ENCODE measurements at regions not wholly inside any gene's neighbourhood (a gene's known extent, or its start where the extent isn't known, plus 50 kb on each side); places are given as distances from the start of the nearest gene placed in this dataset.

- no peaks in the 10 kb centered on the region for H3K4me1 ChIP-seq (ENCODE audit: insufficient read depth, low read length)
- H3K27me3 ChIP-seq (ENCODE audit: control insufficient read depth in 1 of 2, insufficient read depth in 2 of 2, low read length in 2 of 2), result no peaks in the 10 kb centered on the region
- H3K4me3 ChIP-seq (ENCODE audit: low read depth in 1 of 2, low read length in 2 of 2), result no peak overlapping the region
- no peaks in the 10 kb centered on the region for H3K9me3 ChIP-seq (ENCODE audit: low read length)
- no peak overlapping the region for H3K9ac ChIP-seq (ENCODE audit: low read length)
- no peaks in the 10 kb centered on the region for H3K36me3 ChIP-seq (ENCODE audit: insufficient read depth, low read length)
- no peak overlapping the region for H3K27ac ChIP-seq (ENCODE audit: low read depth, low read length)
Observed at GRCh38 chr6:54491431-54491830, 183.2 kb downstream of the TINAG start.

GRCh38 chr6:54493138-54493537 is 184.9 kb downstream of the TINAG start:
- no peaks in the 10 kb centered on the region for H3K9me3 ChIP-seq (ENCODE audit: low read length)
- no peaks in the 10 kb centered on the region for H3K36me3 ChIP-seq (ENCODE audit: insufficient read depth, low read length)
- H3K27me3 ChIP-seq (ENCODE audit: control insufficient read depth in 1 of 2, insufficient read depth in 2 of 2, low read length in 2 of 2), result no peaks in the 10 kb centered on the region
- H3K4me3 ChIP-seq (ENCODE audit: low read depth in 1 of 2, low read length in 2 of 2), result no peak overlapping the region
- no peak overlapping the region for H3K9ac ChIP-seq (ENCODE audit: low read length)
- no peaks in the 10 kb centered on the region for H3K4me1 ChIP-seq (ENCODE audit: insufficient read depth, low read length)
- no peak overlapping the region for H3K27ac ChIP-seq (ENCODE audit: low read depth, low read length)

GRCh38 chr6:54503144-54503543 is 194.9 kb downstream of the TINAG start:
- H3K9me3 ChIP-seq (ENCODE audit: low read length), result no peaks in the 10 kb centered on the region
- H3K4me1 ChIP-seq (ENCODE audit: insufficient read depth, low read length), result no peaks in the 10 kb centered on the region
- no peaks in the 10 kb centered on the region for H3K36me3 ChIP-seq (ENCODE audit: insufficient read depth, low read length)
- H3K27me3 ChIP-seq (ENCODE audit: control insufficient read depth in 1 of 2, insufficient read depth in 2 of 2, low read length in 2 of 2), result no peaks in the 10 kb centered on the region
- H3K27ac ChIP-seq (ENCODE audit: low read depth, low read length), result no peak overlapping the region
- H3K4me3 ChIP-seq (ENCODE audit: low read depth in 1 of 2, low read length in 2 of 2), result no peak overlapping the region
- no peak overlapping the region for H3K9ac ChIP-seq (ENCODE audit: low read length)

GRCh38 chr6:54515013-54515412 is 206.8 kb downstream of the TINAG start:
- no peak overlapping the region for H3K4me3 ChIP-seq (ENCODE audit: low read depth in 1 of 2, low read length in 2 of 2)
- H3K9me3 ChIP-seq (ENCODE audit: low read length), result no peaks in the 10 kb centered on the region
- H3K36me3 ChIP-seq (ENCODE audit: insufficient read depth, low read length), result no peaks in the 10 kb centered on the region

GRCh38 chr6:54515713-54516112 is 207.5 kb downstream of the TINAG start:
- Histone ChIP-seq H3K4me1 (ENCODE audit: insufficient read depth, low read length) (no peaks in the 10 kb centered on the region), H3K4me3 (ENCODE audit: low read depth in 1 of 2, low read length in 2 of 2) (no peak overlapping the region), H3K27me3 (ENCODE audit: control insufficient read depth in 1 of 2, insufficient read depth in 2 of 2, low read length in 2 of 2) (no peaks in the 10 kb centered on the region), H3K9me3 (ENCODE audit: low read length) (no peaks in the 10 kb centered on the region), H3K27ac (ENCODE audit: low read depth, low read length) (no peak overlapping the region), H3K36me3 (ENCODE audit: insufficient read depth, low read length) (no peaks in the 10 kb centered on the region), H3K9ac (ENCODE audit: low read length) (no peak overlapping the region)

More at GRCh38 chr6:54515013-54515412, 206.8 kb downstream of the TINAG start:
- H3K9ac ChIP-seq (ENCODE audit: low read length), result no peak overlapping the region
- H3K27me3 ChIP-seq (ENCODE audit: control insufficient read depth in 1 of 2, insufficient read depth in 2 of 2, low read length in 2 of 2), result no peaks in the 10 kb centered on the region
- H3K4me1 ChIP-seq (ENCODE audit: insufficient read depth, low read length), result no peaks in the 10 kb centered on the region
- H3K27ac ChIP-seq (ENCODE audit: low read depth, low read length), result no peak overlapping the region

GRCh38 chr6:54516321-54516720 is 208.1 kb downstream of the TINAG start:
- Histone ChIP-seq H3K36me3 (ENCODE audit: insufficient read depth, low read length) (no peaks in the 10 kb centered on the region), H3K27me3 (ENCODE audit: control insufficient read depth in 1 of 2, insufficient read depth in 2 of 2, low read length in 2 of 2) (no peaks in the 10 kb centered on the region), H3K4me1 (ENCODE audit: insufficient read depth, low read length) (no peaks in the 10 kb centered on the region), H3K27ac (ENCODE audit: low read depth, low read length) (no peak overlapping the region), H3K4me3 (ENCODE audit: low read depth in 1 of 2, low read length in 2 of 2) (no peak overlapping the region), H3K9ac (ENCODE audit: low read length) (no peak overlapping the region), H3K9me3 (ENCODE audit: low read length) (no peaks in the 10 kb centered on the region)

- Histone ChIP-seq H3K4me3 (ENCODE audit: low read depth in 1 of 2, low read length in 2 of 2) (no peak overlapping the region), H3K9me3 (ENCODE audit: low read length) (no peaks in the 10 kb centered on the region), H3K27me3 (ENCODE audit: control insufficient read depth in 1 of 2, insufficient read depth in 2 of 2, low read length in 2 of 2) (no peaks in the 10 kb centered on the region), H3K36me3 (ENCODE audit: insufficient read depth, low read length) (no peaks in the 10 kb centered on the region), H3K4me1 (ENCODE audit: insufficient read depth, low read length) (no peaks in the 10 kb centered on the region), H3K27ac (ENCODE audit: low read depth, low read length) (no peak overlapping the region), H3K9ac (ENCODE audit: low read length) (no peak overlapping the region)
Observed at GRCh38 chr6:54519161-54519560, 210.9 kb downstream of the TINAG start.

GRCh38 chr6:54525731-54526130 is 217.5 kb downstream of the TINAG start:
- H3K36me3 ChIP-seq (ENCODE audit: insufficient read depth, low read length), result no peaks in the 10 kb centered on the region
- no peaks in the 10 kb centered on the region for H3K4me1 ChIP-seq (ENCODE audit: insufficient read depth, low read length)
- H3K27me3 ChIP-seq (ENCODE audit: control insufficient read depth in 1 of 2, insufficient read depth in 2 of 2, low read length in 2 of 2), result no peaks in the 10 kb centered on the region
- H3K4me3 ChIP-seq (ENCODE audit: low read depth in 1 of 2, low read length in 2 of 2), result no peak overlapping the region
- no peak overlapping the region for H3K27ac ChIP-seq (ENCODE audit: low read depth, low read length)
- H3K9me3 ChIP-seq (ENCODE audit: low read length), result no peaks in the 10 kb centered on the region
- H3K9ac ChIP-seq (ENCODE audit: low read length), result no peak overlapping the region

- no peaks in the 10 kb centered on the region for H3K27me3 ChIP-seq (ENCODE audit: control insufficient read depth in 1 of 2, insufficient read depth in 2 of 2, low read length in 2 of 2)
- H3K4me3 ChIP-seq (ENCODE audit: low read depth in 1 of 2, low read length in 2 of 2), result no peak overlapping the region
- no peaks in the 10 kb centered on the region for H3K36me3 ChIP-seq (ENCODE audit: insufficient read depth, low read length)
- no peaks in the 10 kb centered on the region for H3K4me1 ChIP-seq (ENCODE audit: insufficient read depth, low read length)
- H3K27ac ChIP-seq (ENCODE audit: low read depth, low read length), result no peak overlapping the region
- H3K9me3 ChIP-seq (ENCODE audit: low read length), result no peaks in the 10 kb centered on the region
- no peak overlapping the region for H3K9ac ChIP-seq (ENCODE audit: low read length)
Observed at GRCh38 chr6:54533567-54533966, 225.3 kb downstream of the TINAG start.

- Histone ChIP-seq H3K4me3 (ENCODE audit: low read depth in 1 of 2, low read length in 2 of 2) (no peak overlapping the region), H3K4me1 (ENCODE audit: insufficient read depth, low read length) (no peaks in the 10 kb centered on the region), H3K36me3 (ENCODE audit: insufficient read depth, low read length) (no peaks in the 10 kb centered on the region), H3K27ac (ENCODE audit: low read depth, low read length) (no peak overlapping the region), H3K9ac (ENCODE audit: low read length) (no peak overlapping the region), H3K27me3 (ENCODE audit: control insufficient read depth in 1 of 2, insufficient read depth in 2 of 2, low read length in 2 of 2) (no peaks in the 10 kb centered on the region), H3K9me3 (ENCODE audit: low read length) (no peaks in the 10 kb centered on the region)
Observed at GRCh38 chr6:54535568-54535967, 227.3 kb downstream of the TINAG start.

GRCh38 chr6:54541541-54541940 is 233.3 kb downstream of the TINAG start:
- Histone ChIP-seq H3K9me3 (ENCODE audit: low read length) (no peaks in the 10 kb centered on the region), H3K4me1 (ENCODE audit: insufficient read depth, low read length) (no peaks in the 10 kb centered on the region), H3K9ac (ENCODE audit: low read length) (no peak overlapping the region), H3K27me3 (ENCODE audit: control insufficient read depth in 1 of 2, insufficient read depth in 2 of 2, low read length in 2 of 2) (no peaks in the 10 kb centered on the region), H3K27ac (ENCODE audit: low read depth, low read length) (no peak overlapping the region), H3K4me3 (ENCODE audit: low read depth in 1 of 2, low read length in 2 of 2) (no peak overlapping the region), H3K36me3 (ENCODE audit: insufficient read depth, low read length) (no peaks in the 10 kb centered on the region)

GRCh38 chr6:54559136-54559535 is 250.9 kb downstream of the TINAG start:
- no peak overlapping the region for H3K27ac ChIP-seq (ENCODE audit: low read depth, low read length)

More at GRCh38 chr6:54559136-54559535, 250.9 kb downstream of the TINAG start:
- no peak overlapping the region for H3K4me3 ChIP-seq (ENCODE audit: low read depth in 1 of 2, low read length in 2 of 2)
- no peak overlapping the region for H3K9ac ChIP-seq (ENCODE audit: low read length)
- H3K4me1 ChIP-seq (ENCODE audit: insufficient read depth, low read length), result no peaks in the 10 kb centered on the region
- H3K9me3 ChIP-seq (ENCODE audit: low read length), result no peaks in the 10 kb centered on the region
- H3K36me3 ChIP-seq (ENCODE audit: insufficient read depth, low read length), result no peaks in the 10 kb centered on the region
- H3K27me3 ChIP-seq (ENCODE audit: control insufficient read depth in 1 of 2, insufficient read depth in 2 of 2, low read length in 2 of 2), result no peaks in the 10 kb centered on the region

Measured in muscle layer of colon (tissue), 2 donors.